D341Med (cell line): ENCODE measurements at regions not wholly inside any gene's neighbourhood (a gene's known extent, or its start where the extent isn't known, plus 50 kb on each side); places are given as distances from the start of the nearest gene placed in this dataset.
"Not testable (repeated sequence)": the region's sequence is repeated elsewhere in the genome, so short reads cannot be mapped to it uniquely, and the experiment has no call there.

Source experiments
- DNase-seq: peaks from one replicate; pipeline ENCODE4 v3.0.0; 2012; ENCODE audit warnings: low spot score

DNA sequence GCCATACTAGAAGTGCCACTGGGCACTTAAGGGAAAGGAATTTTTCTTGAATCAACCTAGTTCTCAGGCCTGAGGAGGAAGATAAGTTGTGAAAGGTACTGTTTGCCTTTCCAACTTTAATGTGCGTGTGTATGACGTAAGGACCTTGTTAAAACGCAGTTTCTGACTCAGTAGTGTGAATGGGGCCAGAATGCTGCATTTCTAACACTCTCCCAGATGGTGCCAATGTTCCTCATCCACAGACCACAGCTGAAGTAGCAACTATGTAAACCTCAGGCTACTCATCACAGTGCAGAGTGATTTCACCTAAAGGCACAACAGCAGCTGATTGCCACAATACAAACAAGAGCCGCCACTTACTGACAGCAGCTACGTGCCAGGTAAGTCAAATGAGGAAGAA is 103.6 kb downstream of the OTOL1 start:
- no peak for DNase-seq

DNA sequence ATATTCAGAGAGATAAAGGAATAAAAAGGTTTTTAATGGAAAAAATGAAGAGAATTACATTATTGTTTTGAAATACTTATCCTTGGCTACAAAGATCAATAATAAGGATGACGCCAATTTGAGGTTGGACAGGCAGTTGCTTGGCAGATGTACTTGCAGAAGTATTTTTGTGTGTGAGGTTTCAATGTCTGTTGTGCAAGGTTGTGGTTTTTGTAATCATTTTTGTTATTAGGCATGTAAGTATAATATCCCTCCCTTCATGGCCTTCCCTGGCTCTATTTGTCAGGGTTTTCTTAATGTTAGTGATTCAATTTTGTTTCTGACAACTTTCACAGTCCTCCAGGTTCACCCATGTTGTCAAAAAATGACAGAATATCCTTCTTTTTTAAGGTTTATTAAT is 105.9 kb downstream of the OTOL1 start:
- DNase-seq, result no peak

DNA sequence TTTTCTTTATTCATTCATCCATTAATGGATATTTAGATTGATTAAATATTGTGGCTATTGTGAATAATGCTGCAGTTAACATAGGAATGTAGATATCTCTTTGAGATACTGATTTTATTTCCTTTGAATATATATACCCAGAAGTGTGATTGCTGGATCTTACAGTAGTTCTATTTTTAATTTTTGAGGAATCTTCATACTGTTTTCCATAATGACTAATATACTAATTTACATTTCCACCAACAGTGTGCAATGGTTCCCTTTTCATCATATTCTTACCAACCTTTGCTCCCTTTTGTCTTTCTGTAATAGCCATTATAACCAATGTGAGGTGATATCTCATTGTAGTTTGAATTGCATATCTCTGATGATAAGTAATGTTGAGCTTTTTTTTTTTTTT is 106.3 kb downstream of the OTOL1 start:
- no peak for DNase-seq

DNA sequence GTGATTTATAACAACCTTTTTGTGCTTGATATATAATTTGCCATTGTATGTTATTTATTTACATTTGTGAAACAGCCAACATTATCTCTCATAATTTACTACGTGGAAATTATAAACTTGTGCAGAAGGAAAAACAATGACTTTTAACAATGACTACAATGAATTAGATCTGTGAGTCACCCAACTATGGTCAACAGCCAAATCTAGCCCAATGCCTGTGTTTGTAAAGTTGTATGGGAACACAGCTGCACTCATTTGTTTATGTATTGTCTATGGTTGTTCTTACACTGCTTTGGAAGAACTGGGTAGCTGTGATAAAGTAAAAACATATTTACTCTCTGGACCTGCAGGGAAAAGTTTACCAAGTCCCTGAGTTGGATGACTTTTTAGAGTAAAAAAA is 110.4 kb downstream of the OTOL1 start:
- DNase-seq, result no peak

DNA sequence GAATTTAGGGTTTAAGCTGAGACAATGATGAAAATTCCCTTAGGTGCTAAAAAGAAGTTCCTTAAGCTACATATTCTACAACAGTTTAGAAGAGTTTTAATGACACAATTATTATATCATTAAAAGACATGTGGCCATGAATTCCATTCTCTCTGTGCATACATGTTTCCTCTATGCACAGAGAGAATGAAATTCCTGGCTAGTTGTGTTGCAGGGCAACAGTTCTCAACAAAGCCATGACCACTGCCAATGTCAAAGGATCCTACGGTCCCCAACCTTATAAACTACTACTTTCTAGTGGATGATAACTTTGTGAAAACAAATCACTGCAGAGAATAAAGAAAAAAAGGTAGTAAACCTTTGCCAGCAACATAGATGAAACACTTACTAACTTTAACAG is 122.7 kb downstream of the OTOL1 start:
- no peak for DNase-seq

DNA sequence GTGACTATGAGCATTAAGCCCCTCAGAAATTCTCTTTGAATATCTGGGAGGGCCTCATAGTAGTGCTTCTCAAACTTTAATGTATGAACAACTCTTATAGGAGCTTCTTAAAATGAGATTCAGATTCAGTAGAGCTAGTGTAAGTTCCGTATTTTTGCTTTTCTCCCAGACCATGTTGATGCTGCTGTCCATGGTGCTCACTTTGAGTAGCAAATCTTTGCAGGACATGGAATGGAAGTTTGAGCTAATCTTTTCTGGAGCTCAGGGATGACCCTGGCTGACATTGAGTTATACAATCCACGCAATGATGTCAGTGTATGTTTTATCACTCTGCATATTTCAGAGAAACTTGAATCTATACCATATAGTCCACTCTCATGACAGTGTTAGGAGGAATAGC is 134.2 kb downstream of the OTOL1 start:
- DNase-seq, result no peak

DNA sequence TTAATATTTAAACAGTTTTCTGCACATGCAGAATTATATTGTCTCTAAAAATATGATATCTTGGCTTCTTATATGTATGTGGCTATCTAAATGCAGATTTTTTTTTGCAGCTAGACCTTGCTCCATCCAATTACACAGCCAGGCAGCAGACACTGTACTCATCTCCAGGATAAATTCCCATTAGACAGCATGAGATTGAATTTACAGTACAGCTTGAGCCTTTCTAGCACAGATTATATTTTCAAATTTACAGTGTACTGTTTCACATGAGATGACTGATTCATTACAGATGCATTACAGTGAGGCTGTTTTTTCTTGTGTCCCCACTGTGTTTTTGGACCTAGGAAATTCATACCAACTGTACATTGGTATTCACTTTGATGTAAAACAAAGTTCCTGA is 134.9 kb downstream of the OTOL1 start:
- no peak for DNase-seq

DNA sequence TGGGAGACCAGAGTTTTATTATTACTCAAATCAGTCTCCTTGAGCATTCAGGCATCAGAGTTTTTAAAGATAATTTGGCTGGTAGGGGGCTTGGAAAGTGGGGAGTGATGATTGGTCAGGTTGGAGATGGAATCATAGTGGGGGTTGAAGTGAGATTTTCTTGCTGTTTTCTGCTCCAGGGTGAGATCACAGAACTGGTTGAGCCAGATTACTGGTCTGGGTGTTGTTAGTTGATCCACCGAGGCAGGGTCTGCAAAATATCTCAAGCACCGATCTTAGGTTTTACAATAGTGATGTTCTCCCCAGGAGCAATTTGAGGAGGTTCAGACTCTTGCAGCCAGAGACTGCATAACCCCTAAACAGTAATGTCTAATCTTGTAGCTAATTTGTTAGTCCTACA is 141.0 kb downstream of the OTOL1 start:
- DNase-seq, result no peak

DNA sequence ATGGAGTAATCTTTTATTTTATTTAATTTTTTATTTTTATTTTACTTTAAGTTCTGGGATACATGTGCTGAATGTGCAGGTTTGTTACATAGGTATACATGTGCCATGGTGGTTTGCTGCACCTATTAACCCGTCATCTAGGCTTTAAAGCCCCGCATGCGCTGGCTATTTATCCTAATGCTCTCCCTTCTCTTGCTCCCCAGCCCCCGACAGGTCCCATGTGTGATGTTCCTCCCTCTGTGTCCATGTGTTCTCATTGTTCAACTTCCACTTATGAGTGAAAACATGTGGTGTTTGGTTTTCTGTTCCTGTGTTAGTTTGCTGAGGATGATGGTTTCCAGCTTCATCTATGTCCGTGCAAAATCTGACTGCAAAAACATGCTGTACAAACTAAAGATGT is 142.5 kb downstream of the OTOL1 start:
- not testable (repeated sequence) for DNase-seq

DNA sequence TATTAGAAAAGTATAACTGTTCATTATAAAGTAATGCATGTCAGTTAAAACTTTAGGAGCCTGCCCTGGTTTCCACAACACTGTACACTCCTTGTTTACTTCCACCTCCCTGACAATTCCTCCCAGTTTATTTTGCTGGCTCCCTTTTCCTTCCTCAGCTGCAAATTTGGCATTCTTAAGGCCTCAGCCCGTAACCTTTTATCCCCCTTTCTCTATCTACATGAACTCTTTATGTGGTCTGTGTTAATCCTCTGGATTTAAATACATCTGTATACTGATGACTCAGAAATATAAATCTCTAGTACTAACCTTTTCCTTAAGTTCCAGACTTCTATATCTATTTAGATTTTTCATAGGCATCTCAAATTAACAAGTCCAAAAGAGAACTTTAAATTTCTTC is 143.6 kb downstream of the OTOL1 start:
- DNase-seq, result no peak

DNA sequence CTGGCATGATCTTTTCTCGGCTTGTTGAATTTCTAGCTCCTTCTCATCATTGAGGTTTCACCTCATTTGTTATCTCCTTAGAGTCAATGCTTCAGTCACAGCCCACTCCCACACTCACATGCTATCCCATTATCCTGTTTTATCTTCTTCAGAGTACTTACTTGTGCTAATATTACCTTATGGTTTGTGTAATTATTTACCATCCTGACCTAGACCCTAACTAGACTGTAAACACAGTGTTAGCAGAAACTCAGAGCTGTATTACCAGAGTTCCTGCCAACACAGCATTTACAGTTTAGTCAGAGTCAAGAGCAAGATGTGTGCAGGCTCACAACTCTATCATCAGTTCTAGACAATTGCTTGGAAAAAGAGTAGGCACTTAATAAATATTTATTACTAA is 144.7 kb downstream of the OTOL1 start:
- DNase-seq, result no peak

DNA sequence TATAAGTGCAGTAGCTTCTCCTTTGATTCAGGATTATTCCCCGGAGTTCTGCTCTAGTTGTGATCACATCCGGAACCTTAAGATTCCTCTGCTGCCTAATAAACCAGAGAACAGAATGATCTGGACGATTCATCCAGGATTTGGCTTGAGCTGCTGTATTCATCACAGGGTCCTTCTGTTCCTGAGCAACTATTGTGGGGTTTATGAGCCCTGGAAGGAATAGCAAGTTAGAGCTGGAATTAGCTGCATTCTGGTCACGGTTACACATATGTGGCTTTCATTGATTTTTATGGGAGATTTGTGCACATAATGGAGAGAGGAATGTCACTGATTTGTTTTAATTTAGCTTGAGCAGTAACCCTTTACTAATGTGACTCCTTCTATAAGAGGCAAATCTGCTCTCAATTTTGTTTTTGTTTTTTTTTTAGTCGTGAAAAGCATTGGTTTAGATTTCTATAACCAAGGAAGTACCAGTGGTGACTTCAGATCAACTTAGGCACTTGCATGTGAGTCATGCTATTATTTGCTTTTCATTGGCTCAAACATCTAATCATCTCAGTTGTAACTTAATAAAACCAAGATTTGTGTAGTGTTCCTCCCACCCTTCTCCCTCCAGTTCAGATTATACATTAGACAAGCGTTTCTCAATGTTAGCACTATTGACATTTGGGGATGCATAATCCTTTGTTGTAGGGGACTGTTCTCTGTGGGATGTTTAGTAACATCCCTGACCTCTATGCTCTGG is 148.5 kb downstream of the OTOL1 start:
- DNase-seq, result no peak

DNA sequence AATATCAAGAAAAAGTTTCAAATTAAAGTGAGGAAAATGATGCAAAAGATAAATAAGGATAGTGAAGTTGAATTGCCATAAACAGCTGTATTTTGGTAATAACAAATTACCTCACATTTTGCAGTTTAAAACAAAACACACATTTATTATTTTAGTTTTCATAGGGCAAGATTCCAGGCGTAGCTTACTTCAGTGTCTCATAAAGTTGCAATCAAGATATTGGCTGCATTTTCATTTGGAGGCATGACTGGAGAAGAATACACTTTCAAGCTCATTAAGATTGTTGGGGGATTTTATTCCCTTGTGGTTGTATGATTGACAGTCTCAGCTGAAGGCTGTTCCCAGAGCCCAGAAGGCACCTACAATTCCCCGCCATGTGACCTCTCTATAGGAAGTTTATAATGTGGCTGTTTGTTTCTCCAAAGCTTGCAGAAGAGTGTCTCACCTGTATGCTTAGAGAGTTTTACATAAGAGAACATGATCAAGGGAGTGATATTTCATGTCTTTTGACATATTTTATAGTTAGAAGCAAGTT is 151.4 kb downstream of the OTOL1 start:
- no peak for DNase-seq

DNA sequence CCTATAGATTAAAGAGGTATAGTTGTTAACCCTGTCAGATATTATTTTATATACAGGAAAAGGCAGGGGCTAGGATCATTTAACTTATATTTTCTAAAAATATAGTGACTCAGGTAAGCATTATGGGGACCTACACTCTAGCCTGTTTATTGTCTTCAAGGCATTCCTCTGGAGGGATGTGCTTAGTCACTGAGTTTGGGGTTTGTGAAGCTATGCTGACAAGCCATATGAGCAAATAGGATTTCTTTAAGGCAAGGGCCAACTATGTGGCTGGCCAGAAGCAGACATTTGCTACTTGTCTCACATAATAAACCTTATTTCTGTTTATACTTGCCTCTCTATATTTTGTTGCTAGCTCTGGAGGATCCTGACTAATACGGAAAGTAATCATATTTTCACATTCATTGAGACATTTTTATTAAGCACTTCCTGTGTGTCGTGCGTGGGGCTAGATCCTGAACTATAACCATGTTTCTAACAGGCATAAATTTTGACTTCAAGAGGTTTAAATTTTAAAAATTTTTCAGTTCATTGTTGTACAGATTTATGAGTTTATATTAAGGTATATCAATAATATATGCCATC is 153.4 kb downstream of the OTOL1 start:
- DNase-seq, result no peak

DNA sequence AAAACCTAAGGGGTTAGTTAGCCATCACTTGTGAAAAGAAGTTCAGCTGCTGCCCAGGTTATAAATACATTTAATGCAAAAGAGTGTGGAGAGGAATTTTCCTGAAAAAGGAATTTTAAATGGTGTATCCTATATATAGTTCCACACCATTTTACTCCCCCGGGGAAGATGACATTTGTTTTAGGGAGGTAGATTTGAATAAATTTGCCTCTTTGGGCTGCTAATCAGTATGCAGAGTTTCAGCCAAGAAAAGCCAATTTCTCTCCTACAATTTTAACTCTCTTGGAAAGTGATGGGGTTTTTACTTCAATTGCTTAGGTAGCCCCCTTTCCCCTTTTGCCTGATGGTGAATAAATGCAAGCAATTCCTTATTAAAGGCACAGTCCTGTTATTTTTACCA is 161.2 kb downstream of the OTOL1 start:
- no peak for DNase-seq

DNA sequence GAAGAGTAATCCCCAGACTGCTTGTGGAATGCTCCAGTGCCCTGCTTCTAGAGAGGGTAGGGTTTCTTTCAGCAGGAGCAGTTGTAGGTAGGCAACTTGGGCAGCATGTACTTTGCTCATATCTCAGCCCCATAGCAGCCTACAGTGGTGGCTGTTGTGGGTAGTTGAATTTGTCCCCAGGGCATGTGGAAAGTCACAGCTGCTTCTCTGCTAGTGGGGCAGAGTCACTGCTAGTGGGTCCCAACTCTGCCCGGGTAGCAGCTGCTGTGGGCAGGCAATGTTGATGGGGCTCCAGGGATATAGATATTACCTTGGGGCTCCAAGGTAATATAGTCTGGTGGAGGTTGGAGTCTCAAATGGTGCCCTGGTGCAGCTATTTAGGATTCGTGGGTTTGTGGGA is 174.5 kb downstream of the OTOL1 start:
- DNase-seq, result no peak

DNA sequence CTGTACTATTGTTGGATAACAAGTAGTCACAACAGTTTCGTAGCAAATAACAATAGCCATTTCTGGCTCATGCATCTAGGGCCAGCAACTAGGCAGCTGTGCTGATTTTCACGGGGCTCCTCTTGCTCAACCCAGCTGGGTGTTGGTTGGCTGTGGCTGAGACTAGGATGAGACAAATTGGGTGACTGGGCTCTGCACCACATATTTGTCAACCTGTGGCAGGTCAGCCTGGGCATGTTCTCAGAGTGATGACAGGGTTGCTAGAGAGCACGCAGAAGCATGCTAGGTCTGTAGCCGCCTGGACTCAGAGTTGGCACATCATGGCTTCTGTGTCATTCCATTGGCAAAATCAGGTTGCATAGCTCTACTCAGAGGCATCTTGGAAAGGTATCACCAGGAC is 175.9 kb downstream of the OTOL1 start:
- no peak for DNase-seq

DNA sequence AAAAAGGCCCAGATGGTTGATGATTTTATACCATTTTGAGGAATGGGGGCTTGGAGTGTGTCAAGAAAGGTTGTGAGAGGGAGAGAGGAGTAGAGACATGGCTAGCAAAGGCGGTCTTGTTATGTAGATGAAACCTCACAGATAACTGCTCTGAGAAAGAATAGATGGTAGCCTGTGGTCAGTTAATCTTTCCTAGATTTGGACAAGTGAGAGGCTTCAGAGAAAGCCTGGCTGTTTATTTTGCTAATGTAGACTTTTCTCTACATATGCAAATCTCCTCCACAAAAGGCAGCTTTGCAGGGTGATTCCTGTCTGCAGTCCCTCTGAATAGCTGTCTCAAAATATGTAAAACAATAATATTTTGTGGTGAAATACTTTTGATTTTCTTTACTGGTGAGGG is 177.3 kb downstream of the OTOL1 start:
- no peak for DNase-seq

DNA sequence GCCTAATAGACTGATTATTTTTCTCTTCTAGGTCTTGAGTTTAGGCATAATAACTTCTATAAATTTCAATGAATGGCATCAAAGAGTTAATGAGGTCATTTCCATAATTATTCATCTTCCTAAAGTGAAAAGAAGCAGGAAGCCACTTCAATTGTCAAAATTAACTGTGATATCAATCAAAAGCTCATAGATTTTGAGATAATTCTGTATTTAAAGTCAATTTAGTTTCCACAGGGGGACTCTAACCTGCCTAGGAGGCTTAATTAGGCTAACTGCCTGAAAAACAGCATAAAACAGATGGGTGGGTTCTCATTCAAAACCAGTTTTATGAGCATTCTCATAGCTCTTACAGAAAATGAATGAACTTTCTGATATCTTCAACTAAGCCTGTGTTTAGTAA is 177.8 kb downstream of the OTOL1 start:
- DNase-seq, result no peak

DNA sequence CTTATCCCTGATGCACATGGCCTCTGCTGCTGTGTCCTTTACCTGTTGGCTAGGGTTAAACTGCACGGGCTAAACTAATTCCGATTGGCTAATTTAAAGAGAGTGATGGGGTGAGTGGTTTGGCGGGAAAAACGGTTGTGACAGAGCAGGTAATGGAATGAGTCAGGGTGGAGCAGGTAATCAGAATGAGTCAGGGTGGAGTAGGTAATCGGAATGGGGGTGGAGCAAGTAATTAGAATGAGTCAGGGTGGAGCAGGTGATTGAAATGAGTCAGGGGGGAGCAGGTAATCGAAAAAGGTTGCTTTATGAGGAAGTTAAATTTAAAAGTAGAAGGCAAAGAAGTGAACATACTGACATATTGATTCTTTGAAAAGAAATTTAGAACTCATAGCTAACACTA is 185.2 kb downstream of the OTOL1 start:
- not testable (repeated sequence) for DNase-seq

DNA sequence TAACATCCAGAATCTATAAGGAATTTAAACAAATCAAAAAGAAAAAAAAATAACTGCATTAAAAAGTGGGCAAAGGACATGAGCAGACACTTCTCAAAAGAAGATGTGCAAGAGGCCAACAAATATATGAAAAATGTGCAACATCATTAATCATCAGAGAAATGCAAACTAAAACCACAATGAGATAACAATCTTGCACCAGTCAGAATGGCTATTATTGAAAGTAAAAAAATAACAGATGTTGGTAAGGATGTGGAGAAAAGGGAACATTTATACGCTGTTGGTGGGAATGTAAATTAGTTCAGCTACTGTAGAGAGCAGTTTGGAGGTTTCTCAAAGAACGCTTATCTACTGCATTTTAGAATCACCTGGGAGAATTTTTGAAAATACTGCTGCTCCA is 186.1 kb downstream of the OTOL1 start:
- DNase-seq, result no peak

DNA sequence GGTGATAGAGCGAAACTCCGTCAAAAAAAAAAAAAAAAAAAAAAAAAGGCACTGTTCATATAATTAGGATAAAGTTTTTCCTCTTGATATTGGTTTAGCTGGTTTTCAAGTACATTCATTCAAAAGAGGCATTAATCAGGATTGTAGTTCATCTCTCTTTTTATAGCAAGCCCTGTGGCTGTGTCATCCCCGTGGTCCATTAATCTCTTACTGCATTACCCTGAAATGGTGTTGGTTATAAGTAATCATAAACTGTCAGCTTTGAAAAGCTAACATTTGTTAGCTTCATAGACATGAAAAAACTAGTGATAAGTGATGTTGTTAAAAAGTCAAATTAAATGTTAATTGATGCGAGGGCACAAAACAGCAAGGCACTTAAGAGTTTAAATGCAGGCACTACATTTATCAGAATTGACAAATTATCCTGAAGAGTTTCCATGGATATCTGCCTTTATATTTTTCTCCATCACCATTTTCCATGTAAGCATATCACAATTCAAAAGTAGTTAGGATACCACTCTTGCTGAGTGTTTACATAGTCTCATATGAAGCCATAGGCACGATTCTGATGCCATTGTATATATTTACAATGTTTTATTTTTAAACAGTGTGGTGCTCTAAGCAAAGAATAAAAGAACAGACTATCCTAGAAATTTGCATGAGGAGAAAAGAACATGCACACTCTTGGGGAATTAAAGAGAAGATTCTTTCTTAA is 193.1 kb downstream of the OTOL1 start:
- DNase-seq, result no peak

DNA sequence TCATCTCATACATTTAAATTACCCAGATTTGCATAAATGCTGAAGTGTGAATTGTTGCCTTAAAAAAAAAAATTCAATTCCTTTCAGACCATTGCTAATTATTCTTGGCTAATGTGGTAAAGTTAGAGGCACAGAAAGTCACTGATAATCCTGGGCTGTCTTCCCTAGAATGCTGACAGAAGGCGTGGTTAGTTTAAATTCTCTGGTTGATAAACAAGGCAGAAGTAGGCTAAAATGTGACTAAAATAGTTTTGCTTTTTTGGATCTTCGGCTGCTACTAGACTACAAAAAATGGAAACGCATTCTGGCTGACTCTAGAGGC is 193.7 kb downstream of the OTOL1 start:
- DNase-seq, result no peak

DNA sequence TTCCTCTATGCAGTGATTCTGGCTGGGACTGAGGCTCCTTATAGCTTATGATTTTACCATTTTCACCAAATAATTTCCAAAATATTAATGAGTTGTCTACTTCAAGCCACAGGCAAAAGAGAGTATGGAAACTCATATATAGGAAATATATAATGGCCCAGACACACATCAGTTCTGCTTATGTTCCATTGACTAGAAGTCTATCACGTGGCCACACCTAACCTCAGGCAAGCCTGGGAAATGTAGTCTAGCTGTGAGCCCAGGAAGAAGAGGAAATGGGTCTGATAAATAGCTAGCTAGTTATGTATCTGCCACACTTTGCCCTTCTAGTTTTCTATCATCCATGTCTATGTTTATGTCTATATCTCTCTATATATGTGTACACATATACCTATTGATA is 195.1 kb downstream of the OTOL1 start:
- DNase-seq, result no peak
